ENCODE measurements at regions not wholly inside any gene's neighbourhood (a gene's known extent, or its start where the extent isn't known, plus 50 kb on each side); places are given as distances from the start of the nearest gene placed in this dataset.

- TF ChIP-seq POLR2A (IDR thresholded peaks at IDR 0.05; ENCODE audit: low read depth, low read length) (no peak), POLR2AphosphoS5 (IDR thresholded peaks at IDR 0.05; ENCODE audit: low read depth, low read length) (no peak), TAF1 (IDR thresholded peaks at IDR 0.05; ENCODE audit: borderline replicate concordance, low read depth, low read length) (no peak)
Observed at GRCh38 chr4:72997409-72997808, 72.1 kb downstream of the COX18 start.
